Brain microvascular endothelial cell (primary cell): ENCODE measurements at regions not wholly inside any gene's neighbourhood (a gene's known extent, or its start where the extent isn't known, plus 50 kb on each side); places are given as distances from the start of the nearest gene placed in this dataset.
"Not testable (repeated sequence)": the region's sequence is repeated elsewhere in the genome, so short reads cannot be mapped to it uniquely, and the experiment has no call there.

Experiments
- DNase-seq: peaks from one replicate; pipeline ENCODE4 v3.0.0-alpha.2; 2020
- H3K27ac ChIP-seq: fragments of 250-450 bp; sonication (Bioruptor Pico); 2 replicates; pipeline ENCODE4 v1.5.1; 2020; ENCODE audit warnings: mild to moderate bottlenecking, moderate library complexity
- H3K27me3 ChIP-seq: fragments of 250-450 bp; sonication (Bioruptor Pico); replicated peaks from 2 replicates; pipeline ENCODE4 v1.5.1; 2020; ENCODE audit warnings: mild to moderate bottlenecking
- H3K36me3 ChIP-seq: fragments of 250-450 bp; sonication (Bioruptor Pico); replicated peaks from 2 replicates; pipeline ENCODE4 v1.5.1; 2020; ENCODE audit warnings: mild to moderate bottlenecking
- H3K4me3 ChIP-seq: 2 replicates; pipeline ENCODE4 v1.5.1; 2011; ENCODE audit warnings: low read depth, mild to moderate bottlenecking, control low read depth, low read length, moderate library complexity
- in situ Hi-C: cut with HindIII; loops from 2 replicates; pipeline ENCODE4 v1.10.0; 2017; ENCODE audit warnings: low sequenced_read_pairs, low pct_ligation_motif_present
- TF ChIP-seq, protein P1 (sequence below): IDR thresholded peaks from 2 replicates; pipeline ENCODE4 v1.5.1; 2011; ENCODE audit warnings: low read depth, mild to moderate bottlenecking, moderate library complexity, low read length, control low read depth, inconsistent platforms; ENCODE audit errors: missing control alignments

GRCh38 chr3:132136334-132136716 lies 101.5 kb upstream of the CPNE4 start:
- Histone ChIP-seq H3K36me3 (no peaks in the 10 kb centered on the region), H3K27ac (peak overlapping the region; percentile 99), H3K27me3 (no peaks in the 10 kb centered on the region), H3K4me3 (peak overlapping the region; percentile 33)
- no peak for DNase-seq
- in situ Hi-C loops = no loop called here
- TF ChIP-seq, protein P1, sequence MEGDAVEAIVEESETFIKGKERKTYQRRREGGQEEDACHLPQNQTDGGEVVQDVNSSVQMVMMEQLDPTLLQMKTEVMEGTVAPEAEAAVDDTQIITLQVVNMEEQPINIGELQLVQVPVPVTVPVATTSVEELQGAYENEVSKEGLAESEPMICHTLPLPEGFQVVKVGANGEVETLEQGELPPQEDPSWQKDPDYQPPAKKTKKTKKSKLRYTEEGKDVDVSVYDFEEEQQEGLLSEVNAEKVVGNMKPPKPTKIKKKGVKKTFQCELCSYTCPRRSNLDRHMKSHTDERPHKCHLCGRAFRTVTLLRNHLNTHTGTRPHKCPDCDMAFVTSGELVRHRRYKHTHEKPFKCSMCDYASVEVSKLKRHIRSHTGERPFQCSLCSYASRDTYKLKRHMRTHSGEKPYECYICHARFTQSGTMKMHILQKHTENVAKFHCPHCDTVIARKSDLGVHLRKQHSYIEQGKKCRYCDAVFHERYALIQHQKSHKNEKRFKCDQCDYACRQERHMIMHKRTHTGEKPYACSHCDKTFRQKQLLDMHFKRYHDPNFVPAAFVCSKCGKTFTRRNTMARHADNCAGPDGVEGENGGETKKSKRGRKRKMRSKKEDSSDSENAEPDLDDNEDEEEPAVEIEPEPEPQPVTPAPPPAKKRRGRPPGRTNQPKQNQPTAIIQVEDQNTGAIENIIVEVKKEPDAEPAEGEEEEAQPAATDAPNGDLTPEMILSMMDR = no peak

- H3K36me3 ChIP-seq, DNase-seq, in situ Hi-C loops, H3K4me3 ChIP-seq, H3K27me3 ChIP-seq: not testable (repeated sequence)
- peak overlapping the region; percentile 99 for H3K27ac ChIP-seq
Measured at GRCh38 chr3:132136902-132137301, 102.1 kb upstream of the CPNE4 start.

- H3K27ac ChIP-seq = no peak overlapping the region
- no peak overlapping the region for H3K4me3 ChIP-seq
- no peaks in the 10 kb centered on the region for H3K27me3 ChIP-seq
- no peak for DNase-seq
- no peaks in the 10 kb centered on the region for H3K36me3 ChIP-seq
- in situ Hi-C loops = no loop called here
- TF ChIP-seq, protein P1 = no peak
Measured at GRCh38 chr3:132145833-132146232, 111.0 kb upstream of the CPNE4 start.

GRCh38 chr3:132154619-132155018 lies 119.8 kb upstream of the CPNE4 start:
- Histone ChIP-seq H3K27ac (no peak overlapping the region), H3K27me3 (no peaks in the 10 kb centered on the region), H3K4me3 (no peak overlapping the region), H3K36me3 (no peaks in the 10 kb centered on the region)
- TF ChIP-seq, protein P1 = no peak
- no peak for DNase-seq
- in situ Hi-C loops = no loop called here

DNA sequence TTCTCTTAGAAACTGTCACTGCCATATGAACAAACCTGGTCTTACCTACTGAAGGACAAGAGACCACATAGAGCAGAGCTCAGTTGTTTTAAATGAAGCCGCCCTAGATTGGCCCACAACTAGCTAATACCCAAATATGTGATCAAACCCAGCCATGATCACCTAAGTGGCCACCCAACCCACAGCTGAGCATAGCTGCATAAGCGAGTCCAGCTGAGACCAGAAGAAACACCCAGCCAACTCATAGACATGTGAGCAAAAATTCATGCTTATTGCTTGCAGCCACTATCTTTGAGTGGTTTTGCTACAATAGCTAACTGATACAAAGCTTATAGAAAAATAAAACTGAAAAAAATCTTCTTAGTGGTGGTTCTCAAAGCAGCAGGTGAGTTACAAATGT lies 124.3 kb upstream of the CPNE4 start:
- no peak for DNase-seq
- no peaks in the 10 kb centered on the region for H3K36me3 ChIP-seq
- no peaks in the 10 kb centered on the region for H3K27me3 ChIP-seq
- no peak overlapping the region for H3K27ac ChIP-seq
- TF ChIP-seq, protein P1 = no peak
- in situ Hi-C loops = no loop called here
- H3K4me3 ChIP-seq = no peak overlapping the region

- TF ChIP-seq, protein P1 = no peak
- in situ Hi-C loops = no loop called here
Measured at GRCh38 chr3:132160198-132160597, 125.4 kb upstream of the CPNE4 start.

More at GRCh38 chr3:132160198-132160597, 125.4 kb upstream of the CPNE4 start:
- Histone ChIP-seq H3K36me3 (no peaks in the 10 kb centered on the region), H3K27me3 (no peaks in the 10 kb centered on the region), H3K4me3 (no peak overlapping the region), H3K27ac (no peak overlapping the region)
- DNase-seq = no peak
